PFSK-1 (cell line): ENCODE measurements at regions not wholly inside any gene's neighbourhood (a gene's known extent, or its start where the extent isn't known, plus 50 kb on each side); places are given as distances from the start of the nearest gene placed in this dataset.

Source experiments
- FOXP2 ChIP-seq: optimal IDR thresholded peaks from 2 replicates; pipeline ENCODE3; 2011; ENCODE audit warnings: borderline replicate concordance, control low read depth, inconsistent platforms; ENCODE audit not compliant: insufficient read depth; ENCODE audit errors: extremely low read length, extremely low read depth
- POLR2AphosphoS5 ChIP-seq: IDR thresholded peaks from 2 replicates; pipeline ENCODE4 v1.6.1; 2012; ENCODE audit warnings: low read depth, mild to moderate bottlenecking, control low read depth, low read length, moderate library complexity
- REST ChIP-seq, 2 experiments: IDR thresholded peaks; 2 replicates each; pipeline versions ENCODE4 v1.6.1 to v1.8.0; 2011 to 2012; ENCODE audit warnings: low read depth in 2 of 2, low read length in 2 of 2, control low read depth in 1 of 2, inconsistent platforms in 1 of 2, mild to moderate bottlenecking in 1 of 2, moderate library complexity in 1 of 2; ENCODE audit not compliant: insufficient read depth in 1 of 2
- SIN3A ChIP-seq: IDR thresholded peaks from 2 replicates; pipeline ENCODE4 v1.6.1; 2012; ENCODE audit warnings: mild to moderate bottlenecking, low read length, moderate library complexity, borderline replicate concordance; ENCODE audit not compliant: insufficient read depth
- TAF1 ChIP-seq: IDR thresholded peaks from 2 replicates; pipeline ENCODE4 v1.6.1; 2012; ENCODE audit warnings: low read length, control low read depth, borderline replicate concordance; ENCODE audit not compliant: insufficient read depth

- TF ChIP-seq POLR2AphosphoS5 (no peak), TAF1 (no peak), FOXP2 (no peak), SIN3A (no peak), REST (IDR thresholded peaks at IDR 0.05; ENCODE audit: insufficient read depth in 1 of 2, low read depth in 2 of 2, low read length in 2 of 2) (no peak)
Measured at GRCh38 chr7:25671111-25671510, 442.8 kb upstream of the NPVF start.

- no peak for TF ChIP-seq SIN3A
- TF ChIP-seq REST (IDR thresholded peaks at IDR 0.05; ENCODE audit: insufficient read depth in 1 of 2, low read depth in 2 of 2, low read length in 2 of 2), result no peak
- TF ChIP-seq POLR2AphosphoS5, result no peak
Measured at GRCh38 chr7:25672496-25672895, 444.2 kb upstream of the NPVF start.

- no peak for TF ChIP-seq SIN3A
- TF ChIP-seq POLR2AphosphoS5, result no peak
- TF ChIP-seq REST (IDR thresholded peaks at IDR 0.05; ENCODE audit: insufficient read depth in 1 of 2, low read depth in 2 of 2, low read length in 2 of 2), result no peak
- no peak for TF ChIP-seq TAF1
- TF ChIP-seq FOXP2, result no peak
Measured at GRCh38 chr7:25675789-25676474, 447.6 kb upstream of the NPVF start.

GRCh38 chr7:25677595-25677994 lies 449.3 kb upstream of the NPVF start:
- TF ChIP-seq POLR2AphosphoS5 (no peak), FOXP2 (no peak), TAF1 (no peak), SIN3A (no peak), REST (IDR thresholded peaks at IDR 0.05; ENCODE audit: insufficient read depth in 1 of 2, low read depth in 2 of 2, low read length in 2 of 2) (no peak)

GRCh38 chr7:25678215-25678614 lies 449.9 kb upstream of the NPVF start:
- TF ChIP-seq SIN3A, result no peak
- no peak for TF ChIP-seq POLR2AphosphoS5
- no peak for TF ChIP-seq FOXP2
- TF ChIP-seq TAF1, result no peak
- TF ChIP-seq REST (IDR thresholded peaks at IDR 0.05; ENCODE audit: insufficient read depth in 1 of 2, low read depth in 2 of 2, low read length in 2 of 2), result no peak
